C1 segment of cervical spinal cord (tissue), 14 donors: ENCODE measurements at regions not wholly inside any gene's neighbourhood (a gene's known extent, or its start where the extent isn't known, plus 50 kb on each side); places are given as distances from the start of the nearest gene placed in this dataset.
A peak's percentile ranks its signal among the peaks of the same experiment; 100 is the strongest.

Experiments used
- DNase-seq, 14 donors: peaks; one replicate each; lab custom pipeline; 2025; lab: John Stamatoyannopoulos, UW

DNA sequence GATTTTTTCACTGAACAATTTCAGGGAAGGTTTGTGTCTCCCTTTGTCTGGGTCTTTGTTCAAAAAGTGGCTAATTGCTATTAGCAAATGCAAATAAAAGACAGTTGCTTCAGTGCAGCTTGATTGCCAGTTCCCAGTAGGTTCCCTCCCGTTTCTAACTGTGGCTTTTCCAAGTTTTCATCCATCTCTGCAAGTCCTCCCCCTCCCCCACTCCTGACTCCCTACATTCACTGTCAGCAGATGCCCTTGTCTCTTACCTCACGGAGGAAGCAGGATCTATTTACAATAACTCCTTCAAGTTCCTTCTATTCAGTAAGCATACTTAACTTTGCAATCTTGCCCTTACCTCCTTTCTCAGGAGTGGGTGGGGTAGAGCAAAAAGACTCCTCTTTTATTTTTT lies 55.4 kb upstream of the SCEL start:
- DNase-seq, result peak in 1 of 14 donors; percentile 5

- no peak for DNase-seq
Measured at GRCh38 chr13:77479326-77479725, 56.2 kb upstream of the SCEL start.

DNA sequence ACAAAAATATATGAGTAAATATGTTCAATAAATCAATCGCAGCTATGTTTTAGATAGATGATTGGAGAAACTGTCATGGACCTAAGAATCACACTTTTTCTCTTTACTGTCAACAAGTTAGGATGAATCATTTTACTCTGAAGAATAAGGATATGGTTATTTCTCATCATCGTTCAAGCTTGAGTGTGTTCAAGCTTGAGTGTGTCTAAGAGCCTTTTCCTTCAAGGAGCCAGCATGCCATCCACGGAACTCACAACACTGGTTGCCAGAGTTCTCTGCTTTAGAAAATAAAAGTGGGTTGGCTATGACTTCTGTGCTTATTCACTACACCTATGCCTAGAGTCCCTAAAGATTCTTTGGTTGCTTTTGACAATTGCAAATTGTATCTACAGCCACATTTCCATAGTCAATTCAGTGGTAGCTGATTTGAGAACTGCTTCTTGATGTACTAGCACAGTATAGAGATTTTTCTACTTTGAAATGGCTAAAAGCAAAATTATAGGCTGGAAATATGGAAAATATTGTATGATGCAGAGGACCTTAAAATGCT lies 58.1 kb upstream of the SCEL start:
- DNase-seq, result peak in 1 of 14 donors; percentile 30

DNA sequence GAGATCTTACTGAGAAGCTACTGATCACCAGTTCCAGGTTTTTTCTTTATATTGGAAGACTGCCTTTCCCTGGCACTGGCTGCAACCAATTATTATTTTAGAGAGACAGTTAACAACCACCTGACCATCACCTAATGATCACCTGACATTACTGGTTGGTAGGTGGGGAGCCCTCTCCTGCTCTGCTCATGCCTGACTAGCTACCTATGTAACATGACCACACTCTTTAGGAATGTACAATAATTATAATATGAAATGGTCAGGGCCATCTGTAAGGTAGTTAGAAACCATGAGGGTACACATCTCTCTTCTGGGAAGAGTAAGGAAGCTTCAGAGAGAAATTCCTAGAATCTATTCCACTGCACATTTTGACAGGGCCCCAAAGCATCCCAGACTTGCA lies 59.0 kb upstream of the SCEL start:
- no peak for DNase-seq

DNA sequence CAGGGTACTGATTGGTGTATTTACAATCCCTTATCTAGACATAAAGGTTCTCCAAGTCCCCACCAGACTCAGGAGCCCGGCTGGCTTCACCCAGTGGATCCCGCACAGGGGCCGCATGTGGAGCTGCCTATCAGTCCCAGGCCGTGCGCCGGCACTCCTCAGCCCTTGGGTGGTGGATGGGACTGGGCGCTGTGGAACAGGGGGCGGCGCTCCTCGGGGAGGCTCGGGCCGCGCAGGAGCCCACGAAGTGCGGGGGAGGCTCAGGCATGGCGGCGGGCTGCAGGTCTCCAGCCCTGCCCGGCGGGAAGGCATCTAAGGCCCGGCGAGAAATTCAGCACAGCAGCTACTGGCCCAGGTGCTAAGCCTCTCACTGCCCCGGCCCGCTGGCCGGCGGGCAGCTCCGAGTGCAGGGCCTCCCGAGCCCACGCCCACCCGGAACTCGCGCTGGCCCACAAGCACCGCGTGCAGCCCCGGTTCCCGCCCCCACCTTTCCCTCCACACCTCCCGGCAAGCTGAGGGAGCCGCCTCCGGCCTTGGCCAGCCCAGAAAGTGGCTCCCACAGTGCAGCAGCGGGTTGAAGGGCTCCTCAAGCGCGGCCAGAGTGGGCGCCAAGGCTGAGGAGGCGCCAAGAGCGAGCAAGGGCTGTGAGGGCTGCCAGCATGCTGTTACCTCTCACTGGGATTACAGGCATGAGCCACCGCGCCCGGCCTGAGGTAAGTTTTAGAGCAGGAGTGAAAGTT lies 60.0 kb upstream of the SCEL start:
- DNase-seq, result no peak

DNA sequence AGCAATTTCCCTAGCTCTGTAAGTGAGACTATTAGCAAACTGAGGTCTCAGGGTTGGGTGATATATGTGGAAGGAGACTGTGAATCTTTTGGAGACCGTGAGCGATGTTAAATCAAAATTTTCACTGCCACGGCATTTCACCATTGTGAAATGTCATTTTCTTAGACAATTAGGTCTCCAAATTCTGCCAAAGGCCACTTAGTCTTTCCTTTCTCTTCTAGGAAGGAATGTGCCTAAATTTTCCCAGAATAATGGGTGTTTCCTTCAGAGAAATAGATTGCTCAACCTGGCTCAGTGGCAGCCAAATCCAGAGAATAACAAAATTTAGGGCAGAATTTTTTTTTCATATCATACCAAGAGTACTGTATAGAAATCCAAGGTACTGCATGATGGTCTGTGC lies 64.5 kb upstream of the SCEL start:
- no peak for DNase-seq

DNA sequence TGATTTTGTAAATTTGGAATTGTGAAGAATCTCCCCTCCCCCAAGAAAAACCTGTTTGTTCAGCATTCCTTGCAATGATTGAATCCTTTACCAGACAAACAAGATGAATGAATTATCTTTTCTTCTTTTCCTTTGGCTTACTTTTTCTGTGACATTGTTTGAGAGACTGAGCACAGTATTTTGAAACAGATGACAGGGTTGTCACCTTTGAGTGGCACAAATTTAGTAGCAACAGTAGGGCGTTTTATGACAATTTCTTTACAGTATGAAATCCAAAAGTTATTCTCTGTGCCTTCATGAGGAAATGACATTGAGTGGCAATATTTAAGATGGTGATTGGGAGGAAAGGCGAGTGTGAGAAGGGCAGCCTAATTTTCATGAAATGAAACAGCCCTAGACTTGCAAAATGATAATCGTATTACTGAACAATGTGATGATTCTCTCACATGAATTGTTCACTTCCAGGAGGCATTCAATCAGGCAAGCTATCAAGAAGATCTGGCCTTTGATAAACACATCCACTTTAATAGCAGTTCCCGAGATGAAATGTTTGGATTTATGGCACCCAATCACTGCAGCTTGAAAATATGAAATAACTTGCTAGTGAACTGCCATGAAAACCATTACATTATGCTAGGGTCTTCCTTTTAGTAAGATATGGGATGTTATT lies 68.6 kb upstream of the SCEL start:
- no peak for DNase-seq

- DNase-seq, result no peak
Measured at GRCh38 chr13:77465603-77466195, 69.8 kb upstream of the SCEL start.

DNA sequence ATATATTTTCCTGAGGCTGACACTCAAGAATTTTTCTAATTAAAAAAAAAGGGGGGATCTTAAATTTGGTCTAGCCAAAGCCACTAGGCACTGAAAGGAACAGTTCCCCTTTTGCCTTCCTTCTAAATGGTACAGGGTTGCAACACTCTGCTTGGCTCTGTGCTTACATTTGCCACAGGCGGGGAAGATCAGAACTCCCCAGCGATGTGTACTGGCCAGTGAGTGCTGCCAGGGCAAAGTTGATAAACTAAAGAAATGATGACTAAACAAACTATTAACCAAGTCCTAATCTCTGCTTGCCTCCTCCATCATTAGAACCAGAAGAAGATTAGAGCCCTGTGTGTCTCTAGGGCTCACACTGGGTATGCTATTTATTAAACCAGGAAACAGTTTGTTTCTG lies 75.3 kb upstream of the SCEL start:
- peak in 2 of 14 donors; percentile 6 to 12 for DNase-seq

- DNase-seq, result no peak
Measured at GRCh38 chr13:77459592-77459991, 75.9 kb upstream of the SCEL start.

DNA sequence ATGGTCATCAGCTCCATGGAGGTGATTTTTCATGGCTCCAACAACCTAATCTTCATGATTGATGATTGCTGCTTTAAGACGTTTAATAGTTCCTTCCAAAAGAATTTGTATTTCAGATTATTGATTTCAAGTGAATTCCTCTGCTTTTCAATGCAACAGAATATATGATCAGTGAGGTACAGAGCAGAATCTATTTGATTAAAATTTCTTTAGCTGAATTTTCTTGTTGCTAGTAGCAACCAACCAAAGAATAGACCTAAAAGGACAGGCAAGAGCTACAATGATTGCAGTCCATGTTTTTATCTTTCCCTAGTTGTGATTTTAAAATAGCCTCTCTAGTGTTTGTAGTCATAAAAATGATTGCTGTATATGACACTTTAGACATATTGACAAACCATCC lies 76.8 kb upstream of the SCEL start:
- DNase-seq, result no peak

GRCh38 chr13:77457966-77458365 lies 77.5 kb upstream of the SCEL start:
- no peak for DNase-seq

- no peak for DNase-seq
Measured at GRCh38 chr13:77456271-77456670, 79.2 kb upstream of the SCEL start.

GRCh38 chr13:77449265-77449664 lies 86.2 kb upstream of the SCEL start:
- DNase-seq, result no peak

DNA sequence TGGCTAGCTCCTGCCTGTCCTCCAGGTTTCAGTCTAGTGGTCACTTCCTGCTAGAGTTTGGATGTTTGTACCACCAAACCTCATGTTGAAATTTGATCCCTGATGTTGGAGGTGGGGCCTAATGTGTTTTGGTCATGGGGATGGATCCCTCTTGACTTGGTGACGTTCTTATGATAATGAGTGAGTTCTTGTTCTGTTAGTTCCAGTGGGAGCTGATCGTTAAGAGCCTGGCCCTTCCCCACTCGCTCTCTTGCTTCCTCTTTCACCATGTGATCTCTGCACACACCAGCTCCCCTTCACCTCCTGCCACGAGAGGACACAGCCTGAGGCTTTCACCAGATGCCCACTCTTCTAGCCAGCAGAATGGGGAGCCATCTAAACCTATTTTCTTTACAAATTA lies 86.8 kb upstream of the SCEL start:
- DNase-seq, result peak in 1 of 14 donors; percentile 10

- no peak for DNase-seq
Measured at GRCh38 chr13:77443511-77443910, 92.0 kb upstream of the SCEL start.

DNA sequence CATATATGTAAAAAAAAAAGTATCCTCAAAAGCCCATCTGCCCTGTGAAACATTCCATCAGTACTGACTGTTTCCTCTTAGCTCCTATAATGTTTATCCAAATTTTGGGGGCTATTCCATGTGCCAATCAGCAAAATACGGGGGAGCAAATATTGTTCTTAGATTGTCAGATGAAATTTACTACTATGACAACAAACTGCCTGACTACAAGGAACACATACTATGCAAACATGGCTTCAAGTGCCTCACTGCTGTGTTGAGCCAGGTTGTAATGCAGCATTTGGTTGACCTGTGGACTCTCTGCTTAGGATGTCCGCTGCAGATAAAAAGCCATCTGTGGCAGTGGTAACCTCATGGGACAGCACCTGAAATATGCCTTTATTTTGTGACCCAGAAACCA lies 98.2 kb upstream of the SCEL start:
- DNase-seq, result no peak

DNA sequence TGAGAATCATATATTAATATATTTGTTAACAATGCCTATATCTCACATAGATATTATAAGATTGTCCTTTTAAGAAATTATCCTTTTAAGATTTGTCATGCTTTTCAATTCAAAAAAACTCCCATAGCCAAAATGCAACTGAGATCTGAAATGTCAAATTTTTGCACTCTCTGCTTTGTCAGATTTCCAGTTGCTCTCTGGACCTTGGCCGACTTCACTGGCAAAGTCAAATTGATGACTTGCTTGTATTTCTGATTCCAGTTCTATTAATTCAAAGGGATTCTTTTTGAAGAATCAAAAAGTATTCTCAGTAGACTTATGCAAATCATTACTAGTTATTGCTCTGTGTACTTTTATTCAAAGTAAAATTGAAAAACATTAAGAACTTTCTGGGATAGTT lies 101.2 kb upstream of the SCEL start:
- DNase-seq, result no peak

GRCh38 chr13:77431449-77431848 lies 104.1 kb upstream of the SCEL start:
- DNase-seq, result no peak

GRCh38 chr13:77430377-77430951 lies 103.6 kb upstream of the MYCBP2 start:
- DNase-seq, result no peak

- no peak for DNase-seq
Measured at GRCh38 chr13:77429320-77430142, 102.6 kb upstream of the MYCBP2 start.

DNA sequence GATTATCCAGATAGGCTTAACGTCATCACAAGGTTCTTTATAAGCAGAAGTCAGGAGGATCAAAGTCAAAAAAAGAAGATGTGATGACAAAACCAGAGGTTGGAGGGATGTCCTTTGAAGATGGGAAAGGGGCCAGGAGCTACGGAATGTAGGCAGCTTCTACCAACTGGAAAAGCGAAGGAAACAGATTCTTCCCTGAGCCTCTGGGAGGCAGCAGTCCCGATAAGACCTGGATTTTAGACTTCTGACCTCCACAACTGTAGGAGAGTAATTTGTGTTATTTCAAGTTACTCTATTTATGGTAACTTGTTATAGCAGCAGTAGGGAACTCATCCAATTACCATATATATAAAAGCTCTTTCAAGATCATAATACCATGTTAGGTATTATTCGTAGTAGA lies 98.8 kb upstream of the MYCBP2 start:
- no peak for DNase-seq
